GM12878 (cell line): ENCODE measurements at regions not wholly inside any gene's neighbourhood (a gene's known extent, or its start where the extent isn't known, plus 50 kb on each side); places are given as distances from the start of the nearest gene placed in this dataset.

Experiments used
- CBX5 ChIP-seq: sonication (generic); IDR thresholded peaks from 2 replicates; pipeline ENCODE4 v1.6.1; 2016; ENCODE audit warnings: low read depth, moderate library complexity, mild to moderate bottlenecking, inconsistent platforms
- CEBPB ChIP-seq, 2 experiments: fragments of 150-350 bp in 1 of 2; IDR thresholded peaks; 2 replicates each; pipeline ENCODE4 v1.6.1; 2012 to 2014; ENCODE audit warnings: low read depth in 2 of 2, low read length in 2 of 2, borderline replicate concordance in 1 of 2, inconsistent platforms in 1 of 2
- CHD4 ChIP-seq: fragments of 200-600 bp; sonication (generic); IDR thresholded peaks from 2 replicates; pipeline ENCODE4 v1.6.1; 2016; ENCODE audit warnings: mild to moderate bottlenecking
- ESRRA ChIP-seq: IDR thresholded peaks from 2 replicates; pipeline ENCODE4 v1.6.1; 2012; ENCODE audit warnings: mild to moderate bottlenecking, low read length, improper control_type of control experiment
- NBN ChIP-seq: fragments of 450-650 bp; IDR thresholded peaks from 2 replicates; pipeline ENCODE4 v1.6.1; 2016
- NFYB ChIP-seq: IDR thresholded peaks from 2 replicates; pipeline ENCODE4 v1.6.1; 2011; ENCODE audit warnings: low read depth, mild to moderate bottlenecking, low read length, improper control_type of control experiment, moderate library complexity; ENCODE audit not compliant: insufficient read depth
- POLR2A ChIP-seq: IDR thresholded peaks from 2 replicates; pipeline ENCODE4 v1.6.1; 2011; ENCODE audit warnings: low read depth, mild to moderate bottlenecking, low read length
- SMAD1 ChIP-seq: fragments of 450-650 bp; IDR thresholded peaks from 2 replicates; pipeline ENCODE4 v1.6.1; 2018; ENCODE audit warnings: mild to moderate bottlenecking, low read depth; ENCODE audit not compliant: partially characterized antibody
- STAT3 ChIP-seq: IDR thresholded peaks from 2 replicates; pipeline ENCODE4 v1.6.1; 2011; ENCODE audit warnings: low read depth, low read length, improper control_type of control experiment
- TBL1XR1 ChIP-seq: IDR thresholded peaks from 2 replicates; pipeline ENCODE4 v1.6.1; 2012; ENCODE audit warnings: low read depth, low read length, improper control_type of control experiment
- TF ChIP-seq, protein P1 (sequence below), 3 experiments: IDR thresholded peaks in 2 of 3; conservative IDR thresholded peaks in 1 of 3; 2 replicates each; pipeline ENCODE4 v1.5.1; 2011; ENCODE audit warnings: low read depth in 3 of 3, low read length in 3 of 3, mild to moderate bottlenecking in 3 of 3, control low read depth in 2 of 3, moderate library complexity in 2 of 3, inconsistent platforms in 1 of 3, mixed read lengths in 1 of 3; ENCODE audit not compliant: control insufficient read depth in 2 of 3, insufficient read depth in 1 of 3; ENCODE audit errors: extremely low read depth in 1 of 3
- TF ChIP-seq, protein P2 (sequence below): fragments of 150-350 bp; IDR thresholded peaks from 2 replicates; pipeline ENCODE4 v1.6.1; 2016; ENCODE audit warnings: low read depth, low read length
- TF ChIP-seq, protein P3 (sequence below): IDR thresholded peaks from 2 replicates; pipeline ENCODE4 v1.6.1; 2012; ENCODE audit warnings: low read length, inconsistent platforms

GRCh38 chr7:81064426-81064825 lies 145.6 kb upstream of the SEMA3C start:
- no peak for TF ChIP-seq NFYB
- no peak for TF ChIP-seq STAT3
- TF ChIP-seq, protein P1, sequence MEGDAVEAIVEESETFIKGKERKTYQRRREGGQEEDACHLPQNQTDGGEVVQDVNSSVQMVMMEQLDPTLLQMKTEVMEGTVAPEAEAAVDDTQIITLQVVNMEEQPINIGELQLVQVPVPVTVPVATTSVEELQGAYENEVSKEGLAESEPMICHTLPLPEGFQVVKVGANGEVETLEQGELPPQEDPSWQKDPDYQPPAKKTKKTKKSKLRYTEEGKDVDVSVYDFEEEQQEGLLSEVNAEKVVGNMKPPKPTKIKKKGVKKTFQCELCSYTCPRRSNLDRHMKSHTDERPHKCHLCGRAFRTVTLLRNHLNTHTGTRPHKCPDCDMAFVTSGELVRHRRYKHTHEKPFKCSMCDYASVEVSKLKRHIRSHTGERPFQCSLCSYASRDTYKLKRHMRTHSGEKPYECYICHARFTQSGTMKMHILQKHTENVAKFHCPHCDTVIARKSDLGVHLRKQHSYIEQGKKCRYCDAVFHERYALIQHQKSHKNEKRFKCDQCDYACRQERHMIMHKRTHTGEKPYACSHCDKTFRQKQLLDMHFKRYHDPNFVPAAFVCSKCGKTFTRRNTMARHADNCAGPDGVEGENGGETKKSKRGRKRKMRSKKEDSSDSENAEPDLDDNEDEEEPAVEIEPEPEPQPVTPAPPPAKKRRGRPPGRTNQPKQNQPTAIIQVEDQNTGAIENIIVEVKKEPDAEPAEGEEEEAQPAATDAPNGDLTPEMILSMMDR (IDR thresholded peaks at IDR 0.05 in 2 of 3, conservative IDR thresholded peaks at IDR 0.05 in 1 of 3; ENCODE audit: control insufficient read depth in 2 of 3, extremely low read depth in 1 of 3, insufficient read depth in 1 of 3, low read depth in 3 of 3, low read length in 3 of 3): no peak
- TF ChIP-seq NBN: no peak
- TF ChIP-seq, protein P2, sequence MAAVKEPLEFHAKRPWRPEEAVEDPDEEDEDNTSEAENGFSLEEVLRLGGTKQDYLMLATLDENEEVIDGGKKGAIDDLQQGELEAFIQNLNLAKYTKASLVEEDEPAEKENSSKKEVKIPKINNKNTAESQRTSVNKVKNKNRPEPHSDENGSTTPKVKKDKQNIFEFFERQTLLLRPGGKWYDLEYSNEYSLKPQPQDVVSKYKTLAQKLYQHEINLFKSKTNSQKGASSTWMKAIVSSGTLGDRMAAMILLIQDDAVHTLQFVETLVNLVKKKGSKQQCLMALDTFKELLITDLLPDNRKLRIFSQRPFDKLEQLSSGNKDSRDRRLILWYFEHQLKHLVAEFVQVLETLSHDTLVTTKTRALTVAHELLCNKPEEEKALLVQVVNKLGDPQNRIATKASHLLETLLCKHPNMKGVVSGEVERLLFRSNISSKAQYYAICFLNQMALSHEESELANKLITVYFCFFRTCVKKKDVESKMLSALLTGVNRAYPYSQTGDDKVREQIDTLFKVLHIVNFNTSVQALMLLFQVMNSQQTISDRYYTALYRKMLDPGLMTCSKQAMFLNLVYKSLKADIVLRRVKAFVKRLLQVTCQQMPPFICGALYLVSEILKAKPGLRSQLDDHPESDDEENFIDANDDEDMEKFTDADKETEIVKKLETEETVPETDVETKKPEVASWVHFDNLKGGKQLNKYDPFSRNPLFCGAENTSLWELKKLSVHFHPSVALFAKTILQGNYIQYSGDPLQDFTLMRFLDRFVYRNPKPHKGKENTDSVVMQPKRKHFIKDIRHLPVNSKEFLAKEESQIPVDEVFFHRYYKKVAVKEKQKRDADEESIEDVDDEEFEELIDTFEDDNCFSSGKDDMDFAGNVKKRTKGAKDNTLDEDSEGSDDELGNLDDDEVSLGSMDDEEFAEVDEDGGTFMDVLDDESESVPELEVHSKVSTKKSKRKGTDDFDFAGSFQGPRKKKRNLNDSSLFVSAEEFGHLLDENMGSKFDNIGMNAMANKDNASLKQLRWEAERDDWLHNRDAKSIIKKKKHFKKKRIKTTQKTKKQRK: no peak
- no peak for TF ChIP-seq CBX5
- no peak for TF ChIP-seq POLR2A
- TF ChIP-seq CHD4: no peak
- no peak for TF ChIP-seq CEBPB (IDR thresholded peaks at IDR 0.05; ENCODE audit: borderline replicate concordance in 1 of 2, low read depth in 2 of 2, low read length in 2 of 2)
- TF ChIP-seq, protein P3, sequence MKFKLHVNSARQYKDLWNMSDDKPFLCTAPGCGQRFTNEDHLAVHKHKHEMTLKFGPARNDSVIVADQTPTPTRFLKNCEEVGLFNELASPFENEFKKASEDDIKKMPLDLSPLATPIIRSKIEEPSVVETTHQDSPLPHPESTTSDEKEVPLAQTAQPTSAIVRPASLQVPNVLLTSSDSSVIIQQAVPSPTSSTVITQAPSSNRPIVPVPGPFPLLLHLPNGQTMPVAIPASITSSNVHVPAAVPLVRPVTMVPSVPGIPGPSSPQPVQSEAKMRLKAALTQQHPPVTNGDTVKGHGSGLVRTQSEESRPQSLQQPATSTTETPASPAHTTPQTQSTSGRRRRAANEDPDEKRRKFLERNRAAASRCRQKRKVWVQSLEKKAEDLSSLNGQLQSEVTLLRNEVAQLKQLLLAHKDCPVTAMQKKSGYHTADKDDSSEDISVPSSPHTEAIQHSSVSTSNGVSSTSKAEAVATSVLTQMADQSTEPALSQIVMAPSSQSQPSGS: no peak
- TF ChIP-seq TBL1XR1: no peak
- no peak for TF ChIP-seq ESRRA
- TF ChIP-seq SMAD1: no peak
